ENCODE measurements at regions not wholly inside any gene's neighbourhood (a gene's known extent, or its start where the extent isn't known, plus 50 kb on each side); places are given as distances from the start of the nearest gene placed in this dataset.

GRCh38 chr15:70566989-70567388 is 196.4 kb downstream of the UACA start:
- TF ChIP-seq MYC (IDR thresholded peaks at IDR 0.05; ENCODE audit: low read depth, low read length) (no peak), MAX (IDR thresholded peaks at IDR 0.05; ENCODE audit: low read depth, low read length) (no peak), CTCF (IDR thresholded peaks at IDR 0.05; ENCODE audit: low read depth, low read length) (no peak), POLR2A (IDR thresholded peaks at IDR 0.05; ENCODE audit: extremely low read depth, insufficient read length) (no peak)
- DNase-seq (ENCODE audit: low read depth): no peak
- H3K4me3 ChIP-seq (ENCODE audit: low read depth, low read length): no peak overlapping the region

GRCh38 chr15:70566047-70566835 is 197.1 kb downstream of the UACA start:
- no peak for TF ChIP-seq MAX (IDR thresholded peaks at IDR 0.05; ENCODE audit: low read depth, low read length)
- no peak for TF ChIP-seq MYC (IDR thresholded peaks at IDR 0.05; ENCODE audit: low read depth, low read length)
- DNase-seq (ENCODE audit: low read depth): no peak
- no peak overlapping the region for H3K4me3 ChIP-seq (ENCODE audit: low read depth, low read length)

- DNase-seq (ENCODE audit: low read depth): no peak
- no peak for TF ChIP-seq CTCF (IDR thresholded peaks at IDR 0.05; ENCODE audit: low read depth, low read length)
- TF ChIP-seq MYC (IDR thresholded peaks at IDR 0.05; ENCODE audit: low read depth, low read length): no peak
- no peak for TF ChIP-seq MAX (IDR thresholded peaks at IDR 0.05; ENCODE audit: low read depth, low read length)
- TF ChIP-seq POLR2A (IDR thresholded peaks at IDR 0.05; ENCODE audit: extremely low read depth, insufficient read length): no peak
- no peak overlapping the region for H3K4me3 ChIP-seq (ENCODE audit: low read depth, low read length)
Measured at GRCh38 chr15:70563561-70564095, 199.7 kb downstream of the UACA start.

GRCh38 chr15:70562906-70563305 is 200.5 kb downstream of the UACA start:
- no peak overlapping the region for H3K4me3 ChIP-seq (ENCODE audit: low read depth, low read length)
- no peak for TF ChIP-seq MAX (IDR thresholded peaks at IDR 0.05; ENCODE audit: low read depth, low read length)
- TF ChIP-seq MYC (IDR thresholded peaks at IDR 0.05; ENCODE audit: low read depth, low read length): no peak
- no peak for TF ChIP-seq CTCF (IDR thresholded peaks at IDR 0.05; ENCODE audit: low read depth, low read length)
- no peak for TF ChIP-seq POLR2A (IDR thresholded peaks at IDR 0.05; ENCODE audit: extremely low read depth, insufficient read length)
- no peak for DNase-seq (ENCODE audit: low read depth)

- DNase-seq (ENCODE audit: low read depth): no peak
- no peak overlapping the region for H3K4me3 ChIP-seq (ENCODE audit: low read depth, low read length)
- TF ChIP-seq CTCF (IDR thresholded peaks at IDR 0.05; ENCODE audit: low read depth, low read length) (no peak), MAX (IDR thresholded peaks at IDR 0.05; ENCODE audit: low read depth, low read length) (no peak), POLR2A (IDR thresholded peaks at IDR 0.05; ENCODE audit: extremely low read depth, insufficient read length) (no peak), MYC (IDR thresholded peaks at IDR 0.05; ENCODE audit: low read depth, low read length) (no peak)
Measured at GRCh38 chr15:70561885-70562284, 201.5 kb downstream of the UACA start.

- no peak for TF ChIP-seq CTCF (IDR thresholded peaks at IDR 0.05; ENCODE audit: low read depth, low read length)
- TF ChIP-seq MYC (IDR thresholded peaks at IDR 0.05; ENCODE audit: low read depth, low read length): no peak
- no peak for TF ChIP-seq POLR2A (IDR thresholded peaks at IDR 0.05; ENCODE audit: extremely low read depth, insufficient read length)
- no peak for TF ChIP-seq MAX (IDR thresholded peaks at IDR 0.05; ENCODE audit: low read depth, low read length)
- DNase-seq (ENCODE audit: low read depth): no peak
Measured at GRCh38 chr15:70560617-70561328, 202.6 kb downstream of the UACA start.

More at GRCh38 chr15:70560617-70561328, 202.6 kb downstream of the UACA start:
- no peak overlapping the region for H3K4me3 ChIP-seq (ENCODE audit: low read depth, low read length)
